Gastroesophageal sphincter (tissue), 3 donors: ENCODE measurements at regions not wholly inside any gene's neighbourhood (a gene's known extent, or its start where the extent isn't known, plus 50 kb on each side); places are given as distances from the start of the nearest gene placed in this dataset.

Experiments
- EP300 ChIP-seq: sonication (generic); formaldehyde crosslinking; IDR thresholded peaks from one replicate; pipeline ENCODE4 v1.6.1; 2017; ENCODE audit warnings: antibody characterized with exemption, mild to moderate bottlenecking
- POLR2A ChIP-seq, 2 donors: fragments of 450-650 bp; IDR thresholded peaks; one replicate each; pipeline ENCODE4 v1.6.1; 2017; ENCODE audit warnings: antibody characterized with exemption in 2 of 2, mild to moderate bottlenecking in 2 of 2, moderate library complexity in 1 of 2
- POLR2AphosphoS5 ChIP-seq: sonication (generic); formaldehyde crosslinking; IDR thresholded peaks from one replicate; pipeline ENCODE4 v1.6.1; 2017; ENCODE audit warnings: antibody characterized with exemption
- TF ChIP-seq, protein P1 (sequence below), 4 experiments: fragments of 200-600 bp in 2 of 4; fragments of 450-650 bp in 2 of 4; sonication (generic) in 1 of 4; IDR thresholded peaks; one replicate each; pipeline ENCODE4 v1.5.1; 2017 to 2019; ENCODE audit warnings: antibody characterized with exemption in 4 of 4, mild to moderate bottlenecking in 2 of 4, moderate library complexity in 2 of 4

- TF ChIP-seq, protein P1, sequence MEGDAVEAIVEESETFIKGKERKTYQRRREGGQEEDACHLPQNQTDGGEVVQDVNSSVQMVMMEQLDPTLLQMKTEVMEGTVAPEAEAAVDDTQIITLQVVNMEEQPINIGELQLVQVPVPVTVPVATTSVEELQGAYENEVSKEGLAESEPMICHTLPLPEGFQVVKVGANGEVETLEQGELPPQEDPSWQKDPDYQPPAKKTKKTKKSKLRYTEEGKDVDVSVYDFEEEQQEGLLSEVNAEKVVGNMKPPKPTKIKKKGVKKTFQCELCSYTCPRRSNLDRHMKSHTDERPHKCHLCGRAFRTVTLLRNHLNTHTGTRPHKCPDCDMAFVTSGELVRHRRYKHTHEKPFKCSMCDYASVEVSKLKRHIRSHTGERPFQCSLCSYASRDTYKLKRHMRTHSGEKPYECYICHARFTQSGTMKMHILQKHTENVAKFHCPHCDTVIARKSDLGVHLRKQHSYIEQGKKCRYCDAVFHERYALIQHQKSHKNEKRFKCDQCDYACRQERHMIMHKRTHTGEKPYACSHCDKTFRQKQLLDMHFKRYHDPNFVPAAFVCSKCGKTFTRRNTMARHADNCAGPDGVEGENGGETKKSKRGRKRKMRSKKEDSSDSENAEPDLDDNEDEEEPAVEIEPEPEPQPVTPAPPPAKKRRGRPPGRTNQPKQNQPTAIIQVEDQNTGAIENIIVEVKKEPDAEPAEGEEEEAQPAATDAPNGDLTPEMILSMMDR (IDR thresholded peaks at IDR 0.05) = no peak
- no peak for TF ChIP-seq POLR2AphosphoS5
- TF ChIP-seq POLR2A (IDR thresholded peaks at IDR 0.05) = no peak
- no peak for TF ChIP-seq EP300
These were observed 62.5 kb upstream of the ALDH1B1 start for GRCh38 chr9:38329968-38330367.
